GM12865 (cell line): ENCODE measurements at regions not wholly inside any gene's neighbourhood (a gene's known extent, or its start where the extent isn't known, plus 50 kb on each side); places are given as distances from the start of the nearest gene placed in this dataset.

Experiments
- DNase-seq: peaks from one replicate; pipeline ENCODE4 v3.0.0; 2010; ENCODE audit warnings: low read depth
- H3K4me3 ChIP-seq: 2 replicates; pipeline ENCODE4 v1.5.1; 2011; ENCODE audit warnings: mild to moderate bottlenecking, low read depth, low read length, control low read depth
- CTCF ChIP-seq: IDR thresholded peaks from 2 replicates; pipeline ENCODE4 v1.5.1; 2011; ENCODE audit warnings: low read length, control low read depth, low read depth, inconsistent platforms; ENCODE audit not compliant: insufficient read depth; ENCODE audit errors: missing control alignments

DNA sequence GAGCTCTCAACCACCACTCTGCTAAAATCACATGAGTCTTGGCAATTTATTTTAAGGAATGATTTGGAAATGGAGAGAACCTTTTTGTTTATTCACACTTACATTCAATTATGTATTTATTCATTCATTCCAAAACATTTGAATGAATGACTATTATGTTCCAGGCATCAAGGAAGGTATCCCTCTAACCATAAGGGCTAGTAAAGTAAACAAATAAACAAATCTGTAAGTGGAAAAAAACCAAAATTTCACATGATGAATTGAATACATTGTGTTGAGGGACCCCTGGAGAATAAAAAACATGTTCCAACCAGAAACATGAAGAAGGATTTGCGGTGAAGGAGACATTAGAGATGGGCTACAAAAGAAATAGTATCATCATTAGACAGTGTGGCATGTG, 677.8 kb downstream of the TOX3 start:
- no peak for DNase-seq
- no peak for TF ChIP-seq CTCF
- no peak overlapping the region for H3K4me3 ChIP-seq

GRCh38 chr16:51868631-51869030, 678.3 kb downstream of the TOX3 start:
- TF ChIP-seq CTCF: no peak
- DNase-seq: no peak
- H3K4me3 ChIP-seq: no peak overlapping the region

DNA sequence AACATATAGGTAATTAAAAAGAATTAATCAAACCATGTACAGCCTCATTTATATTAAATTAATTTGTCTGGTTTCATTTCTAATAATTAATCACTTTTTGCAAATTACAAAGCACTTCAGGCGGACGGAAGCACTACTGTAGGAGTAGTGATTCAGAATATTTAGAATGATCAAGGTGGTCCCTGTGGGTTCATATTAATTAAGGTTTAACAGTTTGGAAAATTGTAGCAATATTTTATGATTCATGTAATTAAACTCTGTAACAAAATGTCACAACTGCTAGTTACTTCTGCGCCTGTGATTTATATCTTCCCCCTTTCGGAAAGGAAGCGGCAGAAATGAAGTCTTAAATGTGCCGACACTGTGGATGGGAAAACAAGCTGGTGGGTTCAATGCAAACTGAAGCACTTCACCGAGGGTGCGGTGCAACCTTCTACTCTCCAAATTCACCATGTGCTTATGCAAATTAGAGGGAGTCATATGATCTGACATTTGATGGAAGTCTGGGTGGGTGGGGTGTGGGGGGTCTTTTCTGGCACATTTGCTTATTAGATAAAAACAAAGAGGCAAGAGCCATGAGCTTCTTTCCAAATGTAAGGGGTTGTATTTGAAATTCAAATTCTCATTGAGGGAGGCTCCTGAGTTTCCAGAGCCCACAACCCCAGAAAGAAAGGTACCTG, 679.4 kb downstream of the TOX3 start:
- DNase-seq: no peak
- no peak for TF ChIP-seq CTCF

DNA sequence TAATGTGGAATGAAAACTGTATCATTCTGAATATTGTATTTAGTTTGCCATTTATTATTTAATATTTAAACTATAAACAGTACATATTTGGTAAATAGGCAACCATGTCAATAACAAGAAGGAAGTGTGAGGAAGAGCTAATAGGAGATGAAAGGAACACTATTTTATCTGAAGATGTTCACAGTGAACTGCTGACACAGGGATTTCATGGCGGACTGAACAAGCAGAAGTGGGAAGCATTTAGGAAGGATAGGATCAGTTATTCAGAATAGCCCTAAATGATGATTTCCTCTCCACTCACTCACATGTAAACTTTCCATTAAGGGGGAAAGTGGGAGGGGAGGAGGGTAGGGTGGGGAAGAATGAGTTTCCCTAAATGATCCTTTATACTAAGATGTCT, 682.4 kb downstream of the TOX3 start:
- DNase-seq: no peak

More for the DNA sequence above, 679.4 kb downstream of the TOX3 start:
- no peak overlapping the region for H3K4me3 ChIP-seq

GRCh38 chr16:51854401-51854951, 692.5 kb downstream of the TOX3 start:
- no peak for DNase-seq
- TF ChIP-seq CTCF: no peak
- H3K4me3 ChIP-seq: no peak overlapping the region

More for the DNA sequence above, 682.4 kb downstream of the TOX3 start:
- no peak overlapping the region for H3K4me3 ChIP-seq
- no peak for TF ChIP-seq CTCF

DNA sequence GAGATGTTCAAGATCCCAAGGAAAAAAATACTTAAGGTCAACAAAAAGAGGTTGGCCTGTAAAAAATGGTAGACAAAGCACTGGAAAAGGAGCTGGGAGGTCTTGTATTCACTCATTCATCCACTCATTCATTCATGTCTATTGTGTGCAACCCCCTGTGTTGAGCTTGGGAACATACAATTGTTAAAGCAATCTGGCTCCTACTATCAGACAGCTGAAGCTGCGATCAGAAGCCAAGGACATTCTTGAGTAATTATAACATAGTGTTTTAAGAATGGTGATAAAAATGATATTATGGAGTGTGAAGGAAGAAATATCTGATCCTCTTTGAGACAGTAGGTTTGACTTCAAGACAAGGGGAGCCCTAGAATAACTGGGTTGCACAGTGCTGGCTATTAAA, 693.4 kb downstream of the TOX3 start:
- TF ChIP-seq CTCF: no peak
- H3K4me3 ChIP-seq: no peak overlapping the region
- no peak for DNase-seq

- no peak for DNase-seq
- TF ChIP-seq CTCF: no peak
- H3K4me3 ChIP-seq: no peak overlapping the region
Measured at GRCh38 chr16:51852892-51853291, 694.1 kb downstream of the TOX3 start.
